GM19099 (cell line): ENCODE measurements at regions not wholly inside any gene's neighbourhood (a gene's known extent, or its start where the extent isn't known, plus 50 kb on each side); places are given as distances from the start of the nearest gene placed in this dataset.

Source experiments
- POLR2A ChIP-seq: IDR thresholded peaks from 3 replicates; pipeline ENCODE4 v1.6.1; 2011; ENCODE audit warnings: low read depth; ENCODE audit not compliant: insufficient read length; ENCODE audit errors: extremely low read depth

DNA sequence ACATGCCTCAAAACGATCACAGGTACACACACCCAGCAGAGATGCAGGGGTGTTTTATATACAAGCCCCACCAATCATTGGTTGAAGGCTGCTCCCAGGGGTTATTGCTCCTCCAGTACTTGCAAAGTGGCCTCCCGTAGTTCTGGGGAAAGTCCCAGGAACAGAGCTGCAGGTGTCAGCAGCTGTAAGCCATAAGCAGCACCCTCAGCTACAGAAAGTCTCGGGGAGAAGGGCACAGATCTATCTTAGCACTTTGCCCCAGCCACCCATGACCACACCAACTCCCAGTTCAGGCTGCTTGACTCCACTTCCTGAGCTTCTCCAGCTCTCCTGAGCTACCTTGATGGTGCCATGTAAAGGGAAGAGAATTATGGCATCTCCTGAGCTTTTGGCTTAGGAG is 222.7 kb upstream of the GJB5 start:
- peak; percentile 27 for TF ChIP-seq POLR2A

DNA sequence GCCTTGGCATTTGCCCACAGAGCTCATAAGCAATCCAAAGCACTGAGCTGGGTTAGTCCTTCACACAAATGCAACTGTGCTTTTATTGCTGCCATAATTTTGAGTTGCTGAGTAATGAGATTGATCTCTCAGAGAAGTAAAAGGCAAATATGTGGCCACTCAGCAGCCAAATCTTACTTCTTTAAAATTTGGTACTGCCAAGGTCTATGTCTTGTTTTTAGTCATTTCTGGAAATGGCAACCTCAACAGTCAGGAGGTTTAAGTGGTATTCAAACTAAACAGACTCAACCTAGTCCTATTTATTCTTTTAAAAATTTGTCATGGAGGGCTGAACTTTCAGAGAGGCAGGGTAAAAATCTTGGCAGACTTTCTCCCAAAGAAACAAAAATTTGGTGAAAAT is 216.4 kb upstream of the GJB5 start:
- TF ChIP-seq POLR2A, result no peak

DNA sequence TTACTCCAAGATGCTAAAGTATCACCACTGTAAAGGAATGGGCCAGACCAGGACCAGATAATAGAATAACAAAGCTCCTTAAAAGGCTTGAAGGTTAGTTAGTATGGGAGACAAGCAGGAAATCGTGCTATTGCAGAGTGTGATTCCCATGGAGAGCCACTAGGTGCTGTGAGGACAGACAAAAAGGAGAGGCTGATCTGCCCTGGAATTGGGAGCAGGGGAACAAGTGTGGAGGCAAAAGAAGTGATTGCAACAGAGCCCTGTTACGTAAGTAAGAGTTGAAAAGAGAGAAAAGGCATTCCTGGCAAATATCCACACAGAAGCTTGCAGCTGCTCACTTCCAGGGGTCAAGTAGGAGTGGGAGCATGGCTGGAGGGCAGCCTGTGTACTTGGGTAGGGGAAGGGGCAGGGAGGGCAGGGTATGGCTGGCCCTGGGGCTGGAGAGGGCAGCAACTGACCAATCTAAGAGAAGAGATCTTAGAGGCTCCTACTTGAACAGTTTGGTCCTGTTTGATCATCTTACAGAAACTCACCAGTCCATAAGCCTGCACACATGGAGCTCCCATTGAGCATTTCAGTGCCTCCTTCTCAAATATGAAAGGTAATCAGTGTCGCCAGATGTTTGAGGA is 207.7 kb upstream of the GJB5 start:
- no peak for TF ChIP-seq POLR2A

DNA sequence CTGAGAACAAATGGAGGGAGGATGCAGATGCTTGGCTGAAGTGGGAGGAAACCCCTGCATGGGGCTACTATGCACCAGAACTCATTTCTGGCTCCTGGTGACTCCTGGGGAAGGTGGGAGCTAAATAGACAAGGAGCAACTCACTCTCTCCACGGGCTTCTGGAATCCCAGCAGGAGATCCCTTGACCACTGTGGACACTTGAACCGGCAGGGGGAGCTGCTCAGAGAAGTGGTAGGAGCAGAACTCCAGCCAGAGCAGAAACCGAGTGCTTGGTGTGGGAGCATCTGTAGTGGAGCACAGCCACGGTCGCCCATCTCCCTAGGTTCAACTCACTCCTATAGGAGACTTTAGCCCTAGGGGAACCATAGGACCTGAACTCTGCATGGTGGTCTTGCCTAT is 205.6 kb upstream of the GJB5 start:
- no peak for TF ChIP-seq POLR2A

DNA sequence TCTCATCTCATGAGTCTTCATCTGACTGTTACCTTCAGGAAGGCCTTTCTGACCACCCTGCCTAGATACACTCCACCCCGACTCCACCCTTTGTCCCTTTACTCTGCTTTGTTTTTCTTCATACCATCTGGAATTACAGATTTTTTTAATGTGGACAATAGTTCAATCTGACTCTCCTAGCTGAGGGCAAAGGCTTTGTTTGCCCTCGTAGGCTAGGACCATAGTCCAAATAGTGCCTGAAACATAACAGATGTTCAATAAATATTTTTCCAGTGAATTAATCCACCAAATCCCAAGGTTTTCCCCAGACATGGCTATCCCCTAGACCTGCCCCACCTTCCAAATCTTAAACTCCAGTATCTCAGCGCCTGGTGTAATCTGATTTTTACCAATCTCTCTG is 176.5 kb upstream of the GJB5 start:
- no peak for TF ChIP-seq POLR2A

DNA sequence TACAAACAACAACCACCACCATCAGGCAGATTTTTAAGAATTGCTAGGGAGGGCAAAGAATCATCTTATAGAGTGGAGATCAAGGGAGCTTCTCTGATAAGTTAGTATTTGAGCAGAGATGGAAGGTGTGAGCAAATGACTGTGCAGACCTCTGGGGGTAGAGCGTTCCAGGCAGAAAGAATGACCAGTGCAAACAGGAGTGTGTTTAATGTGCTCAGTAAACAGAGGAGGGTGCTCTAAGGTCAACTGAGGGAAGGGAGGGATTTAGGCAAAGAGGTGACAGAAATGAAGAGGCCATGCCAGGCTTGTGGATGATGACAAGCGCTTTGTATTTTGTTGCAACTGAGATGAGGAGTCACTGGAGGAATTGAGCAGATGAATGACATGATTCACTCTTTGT is 172.5 kb upstream of the GJB5 start:
- no peak for TF ChIP-seq POLR2A

DNA sequence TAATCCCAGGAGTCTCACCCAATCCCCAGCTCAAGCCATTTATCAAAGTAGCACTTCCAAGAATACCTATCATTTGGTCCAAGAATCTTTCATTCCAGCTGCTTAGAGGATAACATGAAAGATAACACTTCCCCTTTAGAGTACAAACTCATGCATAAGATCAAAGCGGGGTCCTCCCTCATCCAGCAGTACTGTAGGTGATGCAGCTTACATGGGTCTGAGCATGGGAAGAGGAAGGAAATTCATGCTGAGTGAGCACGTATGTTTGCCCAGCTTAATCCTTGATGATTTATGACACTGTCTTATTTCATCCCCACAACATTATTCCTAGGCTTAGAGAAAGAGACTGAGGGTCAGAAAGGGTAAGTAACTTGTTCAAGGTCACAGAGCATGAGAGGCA is 167.1 kb upstream of the GJB5 start:
- no peak for TF ChIP-seq POLR2A

DNA sequence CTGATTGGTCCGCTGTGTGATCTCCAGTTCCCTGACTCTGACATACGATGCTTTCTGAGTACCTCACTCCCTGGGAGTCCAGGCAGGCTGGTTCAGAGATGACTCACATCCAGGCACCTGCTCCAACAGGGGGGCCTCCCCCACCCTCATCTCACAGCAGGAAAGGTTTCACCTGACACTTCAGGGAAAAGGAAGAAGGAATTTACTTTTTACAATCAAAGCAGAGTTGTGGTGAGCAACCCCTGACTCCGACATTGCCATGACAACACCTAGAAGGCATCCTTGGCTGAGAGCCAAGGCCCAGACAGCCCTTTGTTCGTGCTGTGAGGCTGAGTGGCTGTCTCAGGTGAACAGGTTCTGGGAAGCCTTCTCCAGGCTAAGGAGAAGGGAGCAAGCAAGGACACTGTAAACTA is 164.6 kb upstream of the GJB5 start:
- no peak for TF ChIP-seq POLR2A

DNA sequence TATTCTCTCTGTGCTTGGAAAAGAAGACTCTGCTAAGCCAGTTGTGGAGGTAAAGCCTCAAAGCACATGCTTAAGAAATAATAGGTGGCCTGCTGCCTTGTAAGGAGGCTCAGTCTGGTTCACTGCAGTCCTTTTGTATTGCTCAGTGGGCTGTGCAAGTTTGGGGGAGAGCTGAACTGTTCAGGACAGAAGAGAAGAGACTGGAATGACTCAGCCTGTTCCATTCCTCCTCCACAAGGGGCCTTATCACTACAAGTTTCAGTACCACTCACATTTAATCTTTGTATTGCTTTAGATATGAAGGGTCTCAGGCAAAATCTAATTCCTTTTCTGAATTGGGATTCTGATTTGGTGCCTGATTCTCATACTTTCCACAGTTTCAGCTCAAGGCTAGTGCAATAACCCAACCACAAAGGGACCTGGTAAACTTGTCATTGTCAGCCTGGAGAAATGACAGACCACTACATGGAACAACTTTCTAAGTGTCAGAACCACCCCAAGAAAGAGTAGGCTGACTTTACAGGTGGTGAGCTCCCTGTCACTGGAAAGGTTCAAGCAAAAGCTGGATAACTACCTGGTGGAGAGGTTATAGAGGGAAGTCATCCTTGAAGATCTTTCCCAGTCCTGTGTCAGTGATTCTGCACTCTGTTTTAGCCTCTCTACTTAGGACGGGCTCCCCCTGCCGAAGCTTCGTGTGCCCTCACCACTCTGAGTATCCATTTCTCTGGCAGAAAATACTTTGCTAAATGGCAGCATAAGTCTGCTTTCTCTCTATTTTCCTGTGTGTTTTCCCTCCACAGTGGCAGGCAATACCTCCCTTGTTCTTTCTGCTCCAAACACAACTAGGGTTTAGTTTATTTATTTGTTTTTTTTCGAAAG is 162.9 kb upstream of the GJB5 start:
- no peak for TF ChIP-seq POLR2A

DNA sequence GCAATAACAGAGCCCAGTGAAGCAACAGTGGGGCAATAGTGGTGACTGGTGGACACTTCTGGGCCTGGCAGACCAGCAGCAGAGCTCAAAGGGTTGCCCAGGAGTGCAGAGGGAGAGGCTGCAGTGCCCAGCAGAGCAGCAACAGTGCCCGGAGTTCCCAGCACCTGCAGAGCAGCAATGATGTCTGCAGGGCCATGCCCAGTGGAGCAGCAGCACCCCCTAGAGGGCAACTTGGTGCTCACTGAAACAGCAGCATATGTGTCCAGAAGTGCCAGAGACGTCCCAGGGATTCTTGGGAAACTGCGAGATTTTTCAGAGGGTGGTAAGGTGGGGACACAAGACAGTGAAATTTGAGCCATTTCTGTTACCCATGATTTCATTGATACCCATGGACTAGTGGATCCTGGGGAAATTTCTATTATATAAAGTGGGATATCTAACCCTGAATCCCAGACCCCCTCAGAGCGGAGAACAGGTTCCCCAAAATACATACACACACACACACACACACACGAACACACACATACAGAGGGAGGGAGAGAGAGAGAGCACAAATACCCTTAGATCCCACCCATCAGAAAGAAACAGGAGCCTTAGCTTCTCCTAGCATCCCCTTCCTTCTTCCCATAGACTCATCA is 156.9 kb upstream of the GJB5 start:
- TF ChIP-seq POLR2A, result no peak

DNA sequence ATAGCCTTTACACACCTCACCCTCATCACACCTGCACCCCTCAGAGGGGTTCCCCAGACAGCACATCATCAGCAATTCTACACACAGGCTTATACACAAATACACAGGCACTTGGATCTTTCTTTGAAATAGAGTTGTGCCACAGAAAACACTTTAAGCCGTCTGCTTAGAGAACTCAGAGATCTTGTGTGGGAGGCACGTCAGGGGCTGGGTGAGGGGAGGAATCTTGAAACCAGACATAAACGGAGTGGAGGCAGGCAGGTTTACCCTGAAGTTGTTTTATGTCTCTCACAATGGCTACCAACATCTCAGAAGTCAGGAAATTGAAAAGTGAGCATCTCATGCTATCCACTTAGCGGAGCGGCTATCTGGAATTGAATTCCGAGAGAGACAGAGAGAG is 151.9 kb upstream of the GJB5 start:
- TF ChIP-seq POLR2A, result no peak

DNA sequence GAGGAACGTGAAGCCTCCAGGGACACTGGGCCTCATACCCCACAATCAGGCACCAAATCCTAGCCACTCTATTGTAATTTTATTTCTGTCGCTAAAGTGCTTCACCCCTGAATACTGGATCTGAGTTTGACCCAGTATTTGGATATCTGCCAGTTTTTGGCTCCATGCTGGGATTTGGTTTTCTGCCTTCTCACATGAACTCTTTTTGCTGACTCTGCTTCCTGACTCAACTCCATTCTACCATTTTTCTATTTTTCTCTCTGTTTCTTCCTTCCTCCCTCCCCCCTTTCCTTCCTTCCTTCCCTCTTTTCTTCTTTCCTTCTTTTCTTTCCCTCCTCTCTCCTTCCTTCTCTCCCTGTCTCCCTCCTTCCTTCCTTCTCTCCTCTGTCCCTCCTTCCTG is 151.3 kb upstream of the GJB5 start:
- TF ChIP-seq POLR2A, result no peak

DNA sequence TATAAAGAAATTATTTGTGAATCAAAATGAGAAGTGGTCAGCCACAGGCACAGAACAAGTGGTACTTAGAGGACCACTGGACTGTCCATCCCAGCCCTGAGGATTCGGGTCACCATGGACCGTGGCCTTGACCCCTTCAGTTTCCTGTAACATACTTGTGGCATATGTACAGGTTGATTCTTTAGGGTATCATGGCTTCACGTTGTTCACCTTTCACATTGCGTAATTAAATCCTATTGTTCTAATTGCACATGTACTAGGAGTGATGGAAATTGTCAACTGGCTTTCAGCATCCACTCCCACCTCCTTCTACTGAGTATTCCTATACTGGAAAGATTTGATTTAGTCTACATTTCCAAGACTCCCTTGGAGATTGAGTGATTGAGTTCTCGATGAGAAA is 148.3 kb upstream of the GJB5 start:
- TF ChIP-seq POLR2A, result no peak

DNA sequence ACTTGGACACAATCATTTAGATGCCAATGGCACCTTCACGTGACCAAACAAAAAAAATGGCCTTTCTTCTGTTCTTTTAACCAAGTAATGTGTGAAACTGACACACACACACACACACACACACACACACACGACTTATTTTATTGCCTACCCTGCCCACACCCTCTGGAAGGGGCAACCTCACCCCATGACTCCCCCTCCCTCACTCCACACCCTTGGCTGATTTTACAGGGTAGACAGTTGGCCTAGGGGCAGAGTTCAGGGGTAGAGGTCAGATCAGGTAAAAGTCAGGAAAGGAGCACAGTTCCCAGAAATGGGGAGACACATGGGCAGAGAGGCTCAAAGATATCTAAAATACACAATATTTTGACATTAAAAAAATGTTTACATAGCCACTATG is 144.8 kb upstream of the GJB5 start:
- TF ChIP-seq POLR2A, result no peak

DNA sequence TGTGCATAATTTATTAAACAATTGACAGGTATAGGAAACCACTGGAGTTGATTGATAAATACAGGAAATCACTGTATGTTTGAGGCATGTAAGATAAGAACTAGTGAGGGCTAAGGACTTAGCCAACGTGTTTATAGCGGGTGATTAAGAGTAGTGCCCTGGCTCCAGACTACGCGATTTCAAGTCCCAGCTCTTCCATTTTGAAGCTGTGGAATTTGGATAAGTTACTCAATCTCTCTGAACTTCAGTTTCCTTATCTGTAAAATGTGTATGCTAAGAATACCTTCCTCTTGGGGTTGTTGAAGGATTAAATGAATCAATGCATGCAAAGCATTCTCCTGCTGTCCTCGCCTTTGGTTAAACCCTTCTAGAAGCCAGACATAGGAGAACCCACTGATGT is 143.3 kb upstream of the GJB5 start:
- no peak for TF ChIP-seq POLR2A

DNA sequence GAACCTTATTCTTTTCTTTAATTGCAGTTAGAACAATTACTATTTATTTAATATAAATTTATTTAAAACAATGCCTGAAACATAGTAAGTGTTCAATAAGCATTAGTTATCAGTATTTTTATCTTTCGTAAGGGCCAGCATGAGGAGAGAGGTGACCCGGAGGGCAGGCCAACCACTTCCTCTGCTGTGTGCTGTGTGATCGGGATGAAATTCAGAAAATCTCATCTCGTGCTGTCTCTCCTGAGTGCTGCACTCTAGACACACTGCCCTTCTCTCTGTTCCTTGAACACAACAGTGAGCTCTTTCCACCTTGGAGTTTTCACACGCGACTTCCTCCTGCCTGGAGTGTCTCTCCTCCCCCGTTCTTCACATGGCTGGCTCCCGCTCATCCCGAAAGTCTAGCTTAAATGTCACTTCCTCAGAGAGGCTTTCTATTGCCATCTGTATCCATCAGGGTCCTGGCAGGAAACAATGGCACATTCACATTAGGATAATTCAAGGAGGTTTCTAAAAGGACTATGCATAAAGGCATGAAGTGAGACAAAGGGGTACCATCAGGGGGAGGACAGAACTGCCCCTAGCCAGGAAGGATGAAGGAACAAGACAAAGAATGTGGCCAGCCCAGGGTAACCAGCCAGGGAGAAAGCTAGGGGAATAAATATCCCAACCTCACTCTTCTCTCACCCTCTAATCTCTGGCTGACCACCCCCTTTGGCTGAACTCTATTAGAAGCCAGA is 142.6 kb upstream of the GJB5 start:
- TF ChIP-seq POLR2A, result no peak
